K562 (cell line): ENCODE measurements at regions not wholly inside any gene's neighbourhood (a gene's known extent, or its start where the extent isn't known, plus 50 kb on each side); places are given as distances from the start of the nearest gene placed in this dataset.

Source experiments
- ATAC-seq: fragments of 200-7000 bp; cut with Tn5 transposase; 3 replicates; pipeline ENCODE4 v1.9.1; 2020; ENCODE audit warnings: moderate library complexity
- BruUV-seq: library from RNA; stranded (reverse); fragments of 400-500 nt; replicated peaks from 2 replicates; lab custom pipeline; 2021; lab: Mats Ljungman, UMichigan
- CTCF ChIA-PET: fragments of 300-600 bp; formaldehyde crosslinking; extraction: SDS; loops from one replicate; lab custom pipeline; 2021; ENCODE audit warnings: low intra/inter-chr PET ratio; lab: Yijun Ruan, JAX
- POLR2A ChIA-PET: fragments of 300-600, 350-650 bp; sonication (Branson Sonifier 250); formaldehyde crosslinking; extraction: SDS; loops from one replicate; lab custom pipeline; 2021; ENCODE audit warnings: antibody characterized with exemption, inconsistent platforms; lab: Yijun Ruan, JAX
- DNase-seq, 4 experiments: peaks; one replicate each; pipeline versions ENCODE4 v3.0.0 to v3.0.0-alpha.2; 2011 to 2018; ENCODE audit warnings: low spot score in 3 of 4, mixed read lengths in 3 of 4; ENCODE audit errors: extremely low read depth in 1 of 4
- FAIRE-seq: peaks from 2 replicates; lab custom pipeline; 2011; peaks lifted over from hg19 to GRCh38; lab: Jason Lieb, UNC
- H2AFZ ChIP-seq: 2 replicates; pipeline ENCODE4 v1.6.0; 2011; ENCODE audit warnings: low read depth, low read length, control low read depth, inconsistent platforms
- H3K27ac ChIP-seq: fragments of 200-600 bp; 3 replicates; pipeline ENCODE4 v1.8.0; 2011; ENCODE audit warnings: low read depth, mild to moderate bottlenecking, control low read depth, inconsistent platforms, low read length, moderate library complexity, mixed read lengths; ENCODE audit errors: extremely low read depth
- H3K27me3 ChIP-seq, 2 experiments: fragments of 300-600 bp in 1 of 2; 2 replicates in 1 of 2; 3 replicates in 1 of 2; pipeline versions ENCODE4 v1.6.0 to v1.8.0; 2011; ENCODE audit warnings: inconsistent platforms in 2 of 2, low read length in 2 of 2, mild to moderate bottlenecking in 1 of 2, mixed read lengths in 1 of 2, moderate library complexity in 1 of 2; ENCODE audit not compliant: control insufficient read depth in 2 of 2, insufficient read depth in 2 of 2
- H3K36me3 ChIP-seq: fragments of 300-600 bp; 3 replicates; pipeline ENCODE4 v1.8.0; 2011; ENCODE audit warnings: mild to moderate bottlenecking, low read length, inconsistent platforms; ENCODE audit not compliant: control insufficient read depth, insufficient read depth
- H3K4me1 ChIP-seq, 2 experiments: fragments of 200-600 bp in 1 of 2; replicated peaks in 1 of 2; 2 replicates in 1 of 2; 3 replicates in 1 of 2; pipeline versions ENCODE4 v1.5.1 to v1.8.0; 2011; ENCODE audit warnings: inconsistent platforms in 2 of 2, low read length in 2 of 2, mild to moderate bottlenecking in 1 of 2, mixed read lengths in 1 of 2, moderate library complexity in 1 of 2; ENCODE audit not compliant: control insufficient read depth in 2 of 2, insufficient read depth in 2 of 2
- H3K4me2 ChIP-seq: 2 replicates; pipeline ENCODE4 v1.6.1; 2011; ENCODE audit warnings: low read length, control low read depth, inconsistent platforms, mixed read lengths; ENCODE audit not compliant: insufficient read depth
- H3K4me3 ChIP-seq: fragments of 200-600 bp; sonication (generic), shearing (Covaris generic); 2 replicates; pipeline ENCODE4 v1.5.1; 2016; ENCODE audit warnings: control low read depth, inconsistent platforms
- H3K79me2 ChIP-seq: fragments of 200-600 bp; 3 replicates; pipeline ENCODE4 v1.8.0; 2011; ENCODE audit warnings: low read length, inconsistent platforms; ENCODE audit not compliant: control insufficient read depth, insufficient read depth
- H3K9ac ChIP-seq, 2 experiments: 2 replicates each; pipeline versions ENCODE4 v1.6.0 to v1.6.1; 2011; ENCODE audit warnings: low read depth in 2 of 2, low read length in 2 of 2, control low read depth in 1 of 2, inconsistent platforms in 1 of 2, mild to moderate bottlenecking in 1 of 2, mixed read lengths in 1 of 2; ENCODE audit not compliant: insufficient read depth in 1 of 2
- H3K9me1 ChIP-seq: one replicate; pipeline ENCODE4 v1.6.0; 2011; ENCODE audit warnings: inconsistent platforms, mild to moderate bottlenecking, low read length, moderate library complexity; ENCODE audit not compliant: control insufficient read depth, insufficient read depth
- H3K9me3 ChIP-seq: replicated peaks from 2 replicates; pipeline ENCODE4 v1.5.1; 2011; ENCODE audit warnings: low read depth, low read length, inconsistent platforms; ENCODE audit not compliant: control insufficient read depth, insufficient read depth
- H4K20me1 ChIP-seq: replicated peaks from 2 replicates; pipeline ENCODE4 v1.6.1; 2011; ENCODE audit warnings: low read length, inconsistent platforms, mixed read lengths; ENCODE audit not compliant: control insufficient read depth, insufficient read depth
- ETS1 ChIP-seq: conservative IDR thresholded peaks from 2 replicates; pipeline ENCODE4 v1.6.1; 2011; ENCODE audit warnings: low read depth, mild to moderate bottlenecking, low read length; ENCODE audit not compliant: control insufficient read depth
- FOS ChIP-seq: IDR thresholded peaks from 3 replicates; pipeline ENCODE4 v1.6.1; 2011; ENCODE audit not compliant: insufficient read length; ENCODE audit errors: extremely low read depth
- GTF2A2 ChIP-seq: IDR thresholded peaks from 2 replicates; pipeline ENCODE4 v1.6.1; 2016; ENCODE audit warnings: mild to moderate bottlenecking, missing genetic modification characterization, missing compliant biosample characterization
- GTF3C2 ChIP-seq: IDR thresholded peaks from 3 replicates; pipeline ENCODE4 v1.6.1; 2011; ENCODE audit warnings: borderline replicate concordance, mild to moderate bottlenecking, moderate library complexity; ENCODE audit not compliant: insufficient read length; ENCODE audit errors: extremely low read depth
- IFI16 ChIP-seq: fragments of 250-450 bp; sonication (Bioruptor Pico); IDR thresholded peaks from 2 replicates; pipeline ENCODE4 v2.1.2; 2022; ENCODE audit warnings: mild to moderate bottlenecking, inconsistent platforms
- JUNB ChIP-seq: fragments of 450-650 bp; formaldehyde crosslinking; conservative IDR thresholded peaks from 2 replicates; pipeline ENCODE4 v1.4.0; 2020; ENCODE audit warnings: mild to moderate bottlenecking
- MBD2 ChIP-seq: sonication (generic); IDR thresholded peaks from 2 replicates; pipeline ENCODE4 v1.6.1; 2016; ENCODE audit warnings: low read depth, borderline replicate concordance
- MITF ChIP-seq: IDR thresholded peaks from 2 replicates; pipeline ENCODE4 v1.6.1; 2014; ENCODE audit warnings: antibody characterized with exemption
- NONO ChIP-seq, 2 experiments: fragments of 200-400 bp in 1 of 2; fragments of 450-650 bp in 1 of 2; formaldehyde crosslinking in 1 of 2; IDR thresholded peaks; 2 replicates each; pipeline ENCODE4 v1.6.1; 2017; ENCODE audit warnings: low read depth in 2 of 2, mild to moderate bottlenecking in 2 of 2, moderate library complexity in 2 of 2, low read length in 1 of 2
- RAD21 ChIP-seq, 2 experiments: fragments of 250-450 bp in 1 of 2; fragments of 450-650 bp in 1 of 2; sonication (Bioruptor Pico) in 1 of 2; formaldehyde crosslinking in 1 of 2; IDR thresholded peaks in 1 of 2; conservative IDR thresholded peaks in 1 of 2; 2 replicates each; pipeline versions ENCODE4 v1.4.0 to v1.8.0; 2020 to 2022; ENCODE audit warnings: mild to moderate bottlenecking in 2 of 2, moderate library complexity in 1 of 2
- SAFB ChIP-seq: fragments of 200-400 bp; formaldehyde crosslinking; IDR thresholded peaks from 2 replicates; pipeline ENCODE4 v1.6.1; 2017; ENCODE audit warnings: low read depth, low read length, borderline replicate concordance
- SAFB2 ChIP-seq: fragments of 200-400 bp; formaldehyde crosslinking; IDR thresholded peaks from 2 replicates; pipeline ENCODE4 v1.6.1; 2018; ENCODE audit warnings: borderline replicate concordance, low read length, low read depth, moderate library complexity; ENCODE audit not compliant: severe bottlenecking
- SMARCA5 ChIP-seq: fragments of 450-650 bp; IDR thresholded peaks from 2 replicates; pipeline ENCODE4 v1.6.1; 2016
- SMARCE1 ChIP-seq: fragments of 450-650 bp; IDR thresholded peaks from 2 replicates; pipeline ENCODE4 v1.7.1; 2016; ENCODE audit warnings: mild to moderate bottlenecking
- ZNF12 ChIP-seq: sonication (generic); formaldehyde crosslinking; IDR thresholded peaks from 2 replicates; pipeline ENCODE4 v1.4.0; 2020; ENCODE audit warnings: mild to moderate bottlenecking, missing genetic modification reagents
- ZNF140 ChIP-seq: fragments of 250-450 bp; sonication (Bioruptor Pico); IDR thresholded peaks from 2 replicates; pipeline ENCODE4 v1.8.0; 2021; ENCODE audit warnings: moderate library complexity, mild to moderate bottlenecking, inconsistent platforms
- ZNF263 ChIP-seq: sonication (generic); formaldehyde crosslinking; IDR thresholded peaks from 2 replicates; pipeline ENCODE4 v1.8.0; 2022; ENCODE audit warnings: mild to moderate bottlenecking, missing genetic modification reagents, borderline replicate concordance
- ZNF444 ChIP-seq: fragments of 250-450 bp; sonication (Bioruptor Pico); IDR thresholded peaks from 2 replicates; pipeline ENCODE4 v1.4.0; 2020; ENCODE audit warnings: mild to moderate bottlenecking, moderate library complexity
- ZNF551 ChIP-seq: fragments of 250-450 bp; sonication (Bioruptor Pico); IDR thresholded peaks from 2 replicates; pipeline ENCODE4 v1.5.0; 2021; ENCODE audit warnings: mild to moderate bottlenecking, moderate library complexity
- ZNF586 ChIP-seq: fragments of 450-650 bp; formaldehyde crosslinking; conservative IDR thresholded peaks from 2 replicates; pipeline ENCODE4 v1.4.0; 2020; ENCODE audit warnings: mild to moderate bottlenecking, moderate library complexity
- WGBS: fragments of 100-300 bp; shearing (Covaris generic); methylation state at CpG from one replicate; pipeline ENCODE4 v1.1.6; 2016; ENCODE audit warnings: low coverage, mixed read lengths; ENCODE audit not compliant: insufficient coverage; ENCODE audit errors: missing lambda C conversion rate; 5-methylcytosine and 5-hydroxymethylcytosine counted together
- in situ Hi-C: fragments of 300-500 bp; cut with MboI; formaldehyde crosslinking; loops from 4 replicates; pipeline ENCODE4 v1.15.0; 2018; ENCODE audit warnings: inconsistent platforms, mixed read lengths
- intact Hi-C: fragments of 100-400 bp; cut with micrococcal nuclease; formaldehyde crosslinking; loops from 2 replicates; pipeline ENCODE4 v1.14.2; 2022

- CTCF ChIA-PET, result no interaction called here
- Histone ChIP-seq H3K27ac (no peak overlapping the region), H4K20me1 (no peaks in the 10 kb centered on the region), H3K36me3 (no peaks in the 10 kb centered on the region), H3K9me3 (no peaks in the 10 kb centered on the region), H3K79me2 (no peaks in the 10 kb centered on the region), H3K27me3 (peaks cover 5 to 26% of the 10 kb centered on the region in 2 experiments; a peak in 4 of 5 replicates), H3K4me1 (no peaks in the 10 kb centered on the region), H3K4me2 (no peak overlapping the region), H3K9me1 (no peaks in the 10 kb centered on the region), H3K9ac (no peak overlapping the region), H3K4me3 (no peak overlapping the region), H2AFZ (no peak overlapping the region)
- no peak for ATAC-seq
- no peak for FAIRE-seq
- in situ Hi-C loops (no loop called here), intact Hi-C loops (no loop called here)
- 0% methylated on average over 2 of the region's 2 CpGs for whole genome bisulfite sequencing
- TF ChIP-seq RAD21 (CRISPR knock-in tag; conservative IDR thresholded peaks at IDR 0.05 in 1 of 2, IDR thresholded peaks at IDR 0.05 in 1 of 2), result no peak
- no peak for TF ChIP-seq NONO (IDR thresholded peaks at IDR 0.05; ENCODE audit: low read depth in 2 of 2, low read length in 1 of 2)
- no peak for TF ChIP-seq SMARCA5
- no peak for TF ChIP-seq ZNF263
- TF ChIP-seq FOS, result no peak
- TF ChIP-seq SAFB2, result no peak
- TF ChIP-seq GTF2A2 (tag), result no peak
- TF ChIP-seq SAFB, result no peak
- TF ChIP-seq ZNF586, result no peak
- no peak for TF ChIP-seq MBD2
- TF ChIP-seq GTF3C2, result no peak
- no peak for TF ChIP-seq ZNF12 (CRISPR knock-in tag)
- TF ChIP-seq ZNF444 (CRISPR knock-in tag), result no peak
- TF ChIP-seq ZNF140 (CRISPR knock-in tag), result no peak
- TF ChIP-seq MITF, result no peak
- no peak for TF ChIP-seq SMARCE1
- TF ChIP-seq ZNF551 (CRISPR knock-in tag), result no peak
- no peak for TF ChIP-seq ETS1
- no peak for TF ChIP-seq JUNB (CRISPR knock-in tag)
- no peak for TF ChIP-seq IFI16 (CRISPR knock-in tag)
- no TSS peak for BruUV-seq
- POLR2A ChIA-PET, result interaction anchor here (1.0 to 1.2 kb wide), 2 partner anchors 12 to 19 kb away, joined by 3 read pairs; no protein-coding TSS in a partner anchor
- no peak for DNase-seq
These were observed 96.8 kb upstream of the PLET1 start for GRCh38 chr11:112357488-112357887.
